Spleen (tissue), 11 donors: ENCODE measurements at regions not wholly inside any gene's neighbourhood (a gene's known extent, or its start where the extent isn't known, plus 50 kb on each side); places are given as distances from the start of the nearest gene placed in this dataset.

Source experiments
- DNase-seq: peaks from one replicate; pipeline ENCODE4 v3.0.0-alpha.2; 2020
- H3K27ac ChIP-seq, 8 donors: fragments of 200-600 bp; sonication (generic) in 7 of 8; 1 replicate in 4 of 8; 2 replicates in 4 of 8; pipeline versions ENCODE4 v1.5.0 to v1.8.0; 2016 to 2021; ENCODE audit warnings: inconsistent platforms in 4 of 8, mild to moderate bottlenecking in 4 of 8, moderate library complexity in 1 of 8
- H3K27me3 ChIP-seq, 7 donors: fragments of 200-600 bp; sonication (generic) in 6 of 7; replicated peaks in 1 of 7; 1 replicate in 4 of 7; 2 replicates in 3 of 7; pipeline versions ENCODE4 v1.5.0 to v1.8.0; 2016 to 2021; ENCODE audit warnings: inconsistent platforms in 3 of 7, mild to moderate bottlenecking in 1 of 7
- H3K36me3 ChIP-seq, 6 donors: fragments of 200-600 bp; sonication (generic) in 5 of 6; 1 replicate in 4 of 6; 2 replicates in 2 of 6; pipeline versions ENCODE4 v1.5.0 to v1.8.0; 2016 to 2021; ENCODE audit warnings: inconsistent platforms in 2 of 6
- H3K4me1 ChIP-seq, 6 donors: fragments of 200-600 bp; sonication (generic) in 5 of 6; 1 replicate in 3 of 6; 2 replicates in 3 of 6; pipeline versions ENCODE4 v1.5.0 to v1.8.0; 2016 to 2021; ENCODE audit warnings: inconsistent platforms in 3 of 6
- H3K4me3 ChIP-seq, 8 donors: fragments of 200-600 bp; sonication (generic) in 7 of 8; 1 replicate in 4 of 8; 2 replicates in 4 of 8; pipeline versions ENCODE4 v1.5.0 to v1.8.0; 2016 to 2021; ENCODE audit warnings: inconsistent platforms in 4 of 8, mild to moderate bottlenecking in 4 of 8, moderate library complexity in 2 of 8
- H3K9me3 ChIP-seq, 8 donors: fragments of 200-600 bp; sonication (generic) in 7 of 8; 1 replicate in 4 of 8; 2 replicates in 4 of 8; pipeline versions ENCODE4 v1.5.0 to v1.8.0; 2016 to 2021; ENCODE audit warnings: inconsistent platforms in 4 of 8
- CTCF ChIP-seq, 11 experiments: fragments of 200-600 bp in 7 of 11; fragments of 450-650 bp in 4 of 11; sonication (generic) in 4 of 11; IDR thresholded peaks in 8 of 11; conservative IDR thresholded peaks in 3 of 11; 1 replicate in 7 of 11; 2 replicates in 4 of 11; pipeline versions ENCODE4 v1.4.0 to v1.8.0; 2016 to 2021; ENCODE audit warnings: antibody characterized with exemption in 11 of 11, inconsistent platforms in 4 of 11, mild to moderate bottlenecking in 1 of 11
- POLR2A ChIP-seq, 3 donors: fragments of 450-650 bp; IDR thresholded peaks; one replicate each; pipeline ENCODE4 v1.5.1; 2017; ENCODE audit warnings: antibody characterized with exemption in 3 of 3, mild to moderate bottlenecking in 1 of 3
- POLR2AphosphoS5 ChIP-seq, 3 donors: sonication (generic); formaldehyde crosslinking; IDR thresholded peaks; one replicate each; pipeline ENCODE4 v1.5.1; 2017; ENCODE audit warnings: antibody characterized with exemption in 3 of 3
- WGBS, 5 donors: extraction: QIAGEN DNeasy Blood & Tissue Kit in 3 of 5; methylation state at CpG; one replicate each; pipeline versions ENCODE4 v1.1.5 to v1.1.7; 2013 to 2018; 5-methylcytosine and 5-hydroxymethylcytosine counted together
- intact Hi-C: fragments of 100-400 bp; cut with DNase I; formaldehyde crosslinking; loops from one replicate; pipeline ENCODE4 v1.15.0; 2023; ENCODE audit warnings: low total_unique reads
- donor health status: healthy with polysubstance abuse.
- donor health status: DM: no; HTN: no; CAD: no; lungs with moderate emphysema.
- donor health status: DM: no; HTN: no; CAD: no.
- donor health status: Bipolar disorder and iron deficiency.
- donor health status: healthy.
- donor health status: DM: no; HTN: no; CAD: no.
- donor health status: DM: yes; HTN: yes; CAD: no.

DNA sequence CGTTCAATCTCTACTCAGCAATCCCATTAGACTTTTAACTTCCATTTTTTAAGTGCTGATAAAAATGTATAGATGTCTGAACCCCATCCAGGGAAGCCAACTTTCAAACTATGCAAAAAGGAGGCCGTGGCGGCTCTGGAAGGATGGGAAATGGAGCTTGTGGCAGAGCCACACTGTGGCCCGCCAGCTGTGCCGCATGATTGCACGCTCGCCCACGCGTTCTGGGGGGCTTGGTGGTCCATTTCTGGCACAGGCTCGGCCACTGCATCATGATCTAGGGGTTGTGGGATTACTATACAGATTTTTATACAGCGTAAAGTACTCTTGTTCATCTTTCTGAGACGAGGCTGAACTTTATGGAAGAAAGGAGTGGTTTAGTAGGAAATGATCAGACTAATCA is 57.6 kb downstream of the FOXL1 start:
- no peak overlapping the region for H3K27ac ChIP-seq
- intact Hi-C loops = no loop called here
- WGBS, 5 donors = 76 to 83% (median 80%) methylated on average over 12 of the region's 12 CpGs

GRCh38 chr16:86637744-86638143 is 59.4 kb downstream of the FOXL1 start:
- H3K27me3 ChIP-seq = peaks cover 0 to 31% (median 0%) of the 10 kb centered on the region in 7 donors
- H3K36me3 ChIP-seq = no peaks in the 10 kb centered on the region
- TF ChIP-seq CTCF (IDR thresholded peaks at IDR 0.05 in 8 of 11, conservative IDR thresholded peaks at IDR 0.05 in 3 of 11) (no peak), POLR2A (IDR thresholded peaks at IDR 0.05) (no peak), POLR2AphosphoS5 (IDR thresholded peaks at IDR 0.05) (no peak)
- no peak overlapping the region for H3K4me3 ChIP-seq
- DNase-seq = no peak
- H3K4me1 ChIP-seq = no peaks in the 10 kb centered on the region
- WGBS, 5 donors = 69 to 81% (median 78%) methylated on average over 2 of the region's 2 CpGs
- H3K27ac ChIP-seq = no peak overlapping the region
- H3K9me3 ChIP-seq = peaks cover 0 to 7% (median 0%) of the 10 kb centered on the region in 8 donors
- intact Hi-C loops = no loop called here

More for the DNA sequence above, 57.6 kb downstream of the FOXL1 start:
- no peak overlapping the region for H3K4me3 ChIP-seq
- H3K36me3 ChIP-seq = no peaks in the 10 kb centered on the region
- H3K27me3 ChIP-seq = peaks cover 0 to 35% (median 0%) of the 10 kb centered on the region in 7 donors
- H3K4me1 ChIP-seq = no peaks in the 10 kb centered on the region
- H3K9me3 ChIP-seq = no peaks in the 10 kb centered on the region
- TF ChIP-seq CTCF (IDR thresholded peaks at IDR 0.05 in 8 of 11, conservative IDR thresholded peaks at IDR 0.05 in 3 of 11) (no peak), POLR2AphosphoS5 (IDR thresholded peaks at IDR 0.05) (no peak), POLR2A (IDR thresholded peaks at IDR 0.05) (no peak)
- no peak for DNase-seq

- Histone ChIP-seq H3K4me3 (no peak overlapping the region), H3K4me1 (no peaks in the 10 kb centered on the region), H3K9me3 (peaks cover 0 to 7% (median 0%) of the 10 kb centered on the region in 8 donors), H3K27ac (no peak overlapping the region), H3K27me3 (peaks cover 0 to 31% (median 0%) of the 10 kb centered on the region in 7 donors), H3K36me3 (no peaks in the 10 kb centered on the region)
- TF ChIP-seq POLR2A (IDR thresholded peaks at IDR 0.05) (no peak), CTCF (IDR thresholded peaks at IDR 0.05 in 8 of 11, conservative IDR thresholded peaks at IDR 0.05 in 3 of 11) (no peak), POLR2AphosphoS5 (IDR thresholded peaks at IDR 0.05) (no peak)
- no peak for DNase-seq
- intact Hi-C loops = no loop called here
- WGBS, 5 donors = 80 to 94% (median 89%) methylated on average over 10 of the region's 10 CpGs
These were observed 60.3 kb downstream of the FOXL1 start for GRCh38 chr16:86638642-86639041.

- no peak overlapping the region for H3K4me3 ChIP-seq
- no peak for DNase-seq
- H3K4me1 ChIP-seq = no peaks in the 10 kb centered on the region
- peaks cover 0 to 7% (median 0%) of the 10 kb centered on the region in 8 donors for H3K9me3 ChIP-seq
- TF ChIP-seq POLR2A (IDR thresholded peaks at IDR 0.05) = no peak
- no peak for TF ChIP-seq POLR2AphosphoS5 (IDR thresholded peaks at IDR 0.05)
- no peak for TF ChIP-seq CTCF (IDR thresholded peaks at IDR 0.05 in 8 of 11, conservative IDR thresholded peaks at IDR 0.05 in 3 of 11)
- intact Hi-C loops = no loop called here
- no peaks in the 10 kb centered on the region for H3K36me3 ChIP-seq
- peaks cover 0 to 31% (median 0%) of the 10 kb centered on the region in 7 donors for H3K27me3 ChIP-seq
- H3K27ac ChIP-seq = no peak overlapping the region
- 87 to 93% (median 90%) methylated on average over 12 of the region's 12 CpGs for WGBS, 5 donors
These were observed 61.0 kb downstream of the FOXL1 start for GRCh38 chr16:86639354-86639753.
